ENCODE measurements at regions not wholly inside any gene's neighbourhood (a gene's known extent, or its start where the extent isn't known, plus 50 kb on each side); places are given as distances from the start of the nearest gene placed in this dataset.

GRCh38 chr2:236656166-236656565 is 86.5 kb downstream of the ACKR3 start:
- no peak for DNase-seq

- DNase-seq, result no peak
Observed at GRCh38 chr2:236656721-236657120, 87.1 kb downstream of the ACKR3 start.

GRCh38 chr2:236657215-236657614 is 87.6 kb downstream of the ACKR3 start:
- DNase-seq, result no peak

DNA sequence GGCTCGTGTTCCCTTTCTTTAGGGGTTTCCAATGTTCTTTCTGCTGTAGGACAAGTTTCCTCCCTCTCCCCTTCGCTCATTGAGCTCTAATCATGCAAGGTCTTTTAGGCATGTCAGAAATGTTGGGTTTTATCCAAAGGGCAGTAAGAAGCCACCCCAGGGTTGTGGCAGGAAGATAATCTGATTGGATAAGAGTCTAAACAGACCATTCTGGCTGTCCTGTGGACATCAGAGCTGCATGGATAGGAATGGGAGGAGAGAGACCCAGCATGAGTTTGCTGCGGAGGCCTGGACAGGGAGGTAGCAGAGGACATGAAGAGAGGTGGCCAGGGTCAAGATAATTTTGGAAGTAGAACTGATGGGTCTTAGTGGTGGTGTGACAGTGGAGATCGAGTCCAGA is 88.2 kb downstream of the ACKR3 start:
- DNase-seq, result no peak

GRCh38 chr2:236658974-236659757 is 89.5 kb downstream of the ACKR3 start:
- DNase-seq, result no peak

DNA sequence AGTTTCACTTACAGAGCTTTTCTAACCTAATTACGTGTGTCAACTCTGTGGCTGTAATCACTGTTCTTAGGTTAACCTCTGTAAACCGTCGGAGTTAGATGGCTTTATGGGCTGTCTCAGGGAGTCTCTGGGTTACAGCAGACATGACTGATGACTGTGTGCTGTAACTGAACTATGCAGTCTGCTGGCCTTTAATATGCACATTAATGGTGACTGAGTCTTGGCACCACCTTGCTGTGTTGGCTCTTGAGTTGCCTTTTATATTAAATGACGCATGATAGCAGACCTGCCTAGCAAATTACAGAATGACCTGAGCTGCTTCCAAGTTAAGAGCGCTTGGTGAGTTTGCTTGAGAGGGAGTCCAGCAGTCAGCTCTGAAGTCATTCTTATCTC is 90.1 kb downstream of the ACKR3 start:
- DNase-seq, result no peak

- DNase-seq, result no peak
Observed at GRCh38 chr2:236661061-236661761, 91.6 kb downstream of the ACKR3 start.

GRCh38 chr2:236661762-236662110 is 92.1 kb downstream of the ACKR3 start:
- no peak for DNase-seq

DNA sequence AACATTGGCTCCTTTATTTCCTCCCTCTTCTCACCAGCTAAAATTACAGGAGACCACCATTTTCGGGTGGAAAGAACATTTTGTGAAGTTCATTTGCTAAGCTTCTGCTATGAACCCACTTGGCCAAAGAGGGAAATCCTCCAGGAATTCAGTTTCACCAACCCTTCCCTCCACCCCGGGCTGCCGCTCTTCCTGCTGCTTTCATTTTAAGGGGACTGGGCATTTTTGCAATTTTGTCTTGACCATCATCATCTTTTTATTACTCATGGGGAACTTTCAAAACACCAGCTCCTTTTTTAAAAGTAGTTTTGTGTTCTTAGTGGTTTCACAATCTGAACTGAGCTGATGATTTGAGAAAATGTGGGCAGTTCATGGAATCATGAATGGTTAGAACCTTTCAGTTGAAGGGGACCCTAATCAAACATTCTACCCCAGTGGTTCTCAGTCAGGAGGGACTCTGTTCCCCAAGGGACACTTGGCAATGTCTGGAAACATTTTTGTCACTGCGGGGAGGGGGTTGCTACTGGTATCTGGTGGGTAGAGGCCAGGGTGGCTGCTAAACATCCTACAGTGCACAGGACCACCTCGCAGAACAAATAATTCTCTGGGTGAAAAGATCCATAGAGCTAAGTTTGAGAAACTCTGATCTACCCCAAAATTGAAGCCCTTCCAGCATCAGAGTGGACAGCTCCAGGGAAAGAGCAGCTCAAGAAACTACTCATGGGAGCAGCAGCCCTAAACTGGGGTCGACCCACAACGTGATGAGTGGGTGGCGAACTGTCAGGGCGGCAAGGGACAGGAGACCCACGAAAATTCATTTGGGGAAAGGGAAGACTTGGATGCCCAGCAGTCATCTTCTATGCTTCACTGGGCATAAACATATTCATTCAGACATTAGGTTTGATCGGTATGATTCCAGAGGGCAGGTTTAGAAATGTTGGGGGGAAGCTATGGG is 92.9 kb downstream of the ACKR3 start:
- DNase-seq, result no peak

- DNase-seq, result no peak
Observed at GRCh38 chr2:236663287-236664101, 93.9 kb downstream of the ACKR3 start.

DNA sequence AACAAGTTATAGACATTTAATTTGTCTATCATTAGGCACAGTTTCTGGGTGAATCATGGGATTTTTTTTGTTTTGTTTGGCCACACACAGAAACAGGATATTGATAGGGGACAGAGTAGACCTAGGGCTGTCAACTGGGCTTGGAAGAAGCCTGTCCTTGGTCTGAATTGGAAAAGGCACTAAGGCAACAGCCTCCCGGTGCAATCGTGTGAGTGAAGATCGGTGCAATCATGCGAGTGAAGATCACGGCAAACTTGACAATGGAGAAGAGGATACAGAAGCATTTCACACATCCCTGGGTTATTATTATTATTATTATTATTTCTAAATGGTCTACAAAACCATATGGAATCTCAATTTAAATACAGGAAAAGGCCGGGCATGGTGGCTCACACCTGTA is 94.5 kb downstream of the ACKR3 start:
- DNase-seq, result no peak

DNA sequence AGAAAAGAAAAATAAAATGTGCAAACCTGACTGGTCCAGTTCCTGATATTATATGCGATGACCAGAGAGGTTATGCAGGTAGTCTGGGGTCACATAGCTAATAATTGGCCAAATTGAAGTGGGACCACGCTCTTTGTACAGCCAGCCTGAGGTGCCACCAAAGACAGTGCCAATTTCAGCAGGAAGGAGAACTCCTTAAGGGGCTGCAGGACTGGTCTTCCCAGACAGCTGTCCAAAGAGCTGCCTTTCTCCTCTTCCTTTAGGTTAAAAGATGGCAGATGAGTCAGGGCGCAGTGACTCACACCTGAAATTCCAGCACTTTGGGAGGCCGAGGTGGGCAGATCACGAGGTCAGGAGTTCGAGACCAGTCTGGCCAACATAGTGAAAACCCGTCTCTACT is 95.5 kb downstream of the ACKR3 start:
- no peak for DNase-seq

GRCh38 chr2:236665572-236666118 is 96.0 kb downstream of the ACKR3 start:
- DNase-seq, result no peak

- DNase-seq, result no peak
Observed at GRCh38 chr2:236666646-236667204, 97.1 kb downstream of the ACKR3 start.

- DNase-seq, result no peak
Observed at GRCh38 chr2:236667526-236667925, 97.9 kb downstream of the ACKR3 start.

GRCh38 chr2:236668531-236668969 is 98.9 kb downstream of the ACKR3 start:
- no peak for DNase-seq

- no peak for DNase-seq
Observed at GRCh38 chr2:236670235-236670620, 100.6 kb downstream of the ACKR3 start.

DNA sequence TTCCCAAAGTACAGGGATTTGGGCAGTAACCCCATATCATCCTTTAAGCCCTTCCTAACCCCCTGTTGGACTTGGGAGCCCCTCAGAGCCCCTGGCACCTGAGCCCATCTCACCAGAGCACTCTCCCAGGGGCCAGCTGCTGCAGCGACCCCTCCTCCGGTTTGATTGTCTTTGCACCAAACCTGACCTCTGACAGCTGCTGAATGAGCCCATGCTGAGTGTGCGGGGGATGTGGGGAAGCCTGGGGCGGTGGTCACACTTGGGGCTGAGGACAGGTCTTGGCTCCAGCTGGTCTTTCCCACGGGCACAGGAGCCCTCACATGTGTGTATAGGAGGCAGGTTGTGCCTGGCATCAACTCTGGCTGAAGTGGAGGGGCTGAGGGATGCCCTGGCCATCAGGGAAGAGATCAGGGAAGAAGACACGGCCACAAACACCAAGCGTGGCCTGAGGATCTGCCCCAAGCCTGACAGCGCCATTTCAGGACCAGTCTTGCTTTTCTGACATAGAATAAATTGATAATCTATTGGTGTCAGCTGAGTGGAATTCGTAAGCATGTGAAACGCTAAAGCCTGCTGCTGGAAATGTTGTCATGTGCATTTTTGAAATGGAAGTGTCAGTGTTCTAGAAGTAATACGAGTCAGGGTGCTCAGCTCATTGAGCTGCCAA is 102.4 kb downstream of the ACKR3 start:
- DNase-seq, result no peak

- DNase-seq, result no peak
Observed at GRCh38 chr2:236672606-236673005, 103.0 kb downstream of the ACKR3 start.

- DNase-seq, result no peak
Observed at GRCh38 chr2:236673126-236673822, 103.6 kb downstream of the ACKR3 start.

DNA sequence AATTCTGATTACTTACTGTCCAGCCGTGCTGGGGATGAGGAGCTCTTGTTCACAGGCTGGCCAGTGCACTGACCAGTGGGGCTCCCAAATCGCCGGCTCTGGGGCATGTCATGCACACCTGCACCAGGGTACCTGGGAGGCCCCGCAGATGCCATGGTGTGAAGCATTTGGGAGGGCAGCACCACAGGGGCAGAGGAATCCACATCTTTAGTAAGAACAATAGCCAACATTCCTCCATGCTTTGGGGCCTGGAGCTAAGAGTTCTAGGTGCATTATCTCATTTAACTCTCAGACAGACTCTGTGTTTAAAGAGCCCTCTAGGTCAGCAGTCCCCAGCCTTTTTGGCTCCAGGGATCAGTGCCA is 104.2 kb downstream of the ACKR3 start:
- no peak for DNase-seq
